HepG2 (cell line): ENCODE measurements at regions not wholly inside any gene's neighbourhood (a gene's known extent, or its start where the extent isn't known, plus 50 kb on each side); places are given as distances from the start of the nearest gene placed in this dataset.

ENCODE experiments used
- CTCF ChIP-seq: sonication (generic); formaldehyde crosslinking; IDR thresholded peaks from 2 replicates; pipeline ENCODE4 v1.5.0; 2020; ENCODE audit warnings: mild to moderate bottlenecking, missing genetic modification reagents, moderate library complexity
- JUNB ChIP-seq: sonication (generic); formaldehyde crosslinking; IDR thresholded peaks from 2 replicates; pipeline ENCODE4 v1.8.0; 2022; ENCODE audit warnings: missing genetic modification reagents, mild to moderate bottlenecking, borderline replicate concordance
- NFE2L1 ChIP-seq: sonication (generic); formaldehyde crosslinking; IDR thresholded peaks from 2 replicates; pipeline ENCODE4 v1.4.0; 2020; ENCODE audit warnings: missing genetic modification reagents, mild to moderate bottlenecking, borderline replicate concordance
- SOX6 ChIP-seq, 2 experiments: fragments of 450-650 bp in 1 of 2; sonication (generic) in 1 of 2; formaldehyde crosslinking in 1 of 2; IDR thresholded peaks; 2 replicates each; pipeline versions ENCODE4 v1.4.0 to v1.6.1; 2017 to 2020; ENCODE audit warnings: antibody characterized with exemption in 1 of 2, mild to moderate bottlenecking in 1 of 2, missing genetic modification reagents in 1 of 2
- SP4 ChIP-seq: sonication (generic); formaldehyde crosslinking; IDR thresholded peaks from 2 replicates; pipeline ENCODE4 v1.8.1; 2023; ENCODE audit warnings: mild to moderate bottlenecking, missing genetic modification reagents
- SPEN ChIP-seq: sonication (generic); formaldehyde crosslinking; IDR thresholded peaks from 2 replicates; pipeline ENCODE4 v1.5.1; 2020; ENCODE audit warnings: low read depth, mild to moderate bottlenecking, missing genetic modification reagents
- ZNF24 ChIP-seq: fragments of 450-650 bp; IDR thresholded peaks from 2 replicates; pipeline ENCODE4 v1.6.1; 2017; ENCODE audit warnings: antibody characterized with exemption, mild to moderate bottlenecking
- ZNF674 ChIP-seq: sonication (generic); formaldehyde crosslinking; IDR thresholded peaks from 2 replicates; pipeline ENCODE4 v1.5.0; 2020; ENCODE audit warnings: low read depth, mild to moderate bottlenecking, missing genetic modification reagents

DNA sequence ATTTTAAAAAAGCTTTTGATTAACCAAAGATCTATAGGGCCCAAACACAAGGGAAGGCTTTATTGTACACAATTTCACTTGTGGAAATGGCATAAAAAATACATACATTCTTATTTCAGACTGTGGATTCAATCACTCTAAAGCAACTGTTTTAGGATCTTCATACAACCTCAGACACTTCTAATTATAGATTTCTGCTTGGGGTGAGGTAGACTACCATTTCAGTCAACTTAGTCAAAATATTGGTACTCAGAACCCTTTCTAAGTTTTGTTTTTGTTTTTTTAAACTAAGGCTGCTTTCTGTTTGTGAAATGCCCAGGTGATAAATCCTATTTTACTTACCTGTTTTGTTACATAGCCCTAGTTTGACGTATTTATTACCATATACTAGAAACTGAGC, 284.5 kb upstream of the RASA1 start:
- no peak for TF ChIP-seq SPEN
- TF ChIP-seq ZNF674 (CRISPR knock-in tag), result no peak
- TF ChIP-seq SP4 (CRISPR knock-in tag), result no peak
- no peak for TF ChIP-seq NFE2L1
- no peak for TF ChIP-seq CTCF (CRISPR knock-in tag)
- TF ChIP-seq JUNB (CRISPR knock-in tag), result no peak
- TF ChIP-seq SOX6 (IDR thresholded peaks at IDR 0.05), result no peak
- no peak for TF ChIP-seq SOX6 (CRISPR knock-in tag; IDR thresholded peaks at IDR 0.05)
- no peak for TF ChIP-seq ZNF24
